ENCODE measurements at regions not wholly inside any gene's neighbourhood (a gene's known extent, or its start where the extent isn't known, plus 50 kb on each side); places are given as distances from the start of the nearest gene placed in this dataset.
"Not testable (repeated sequence)": the region's sequence is repeated elsewhere in the genome, so short reads cannot be mapped to it uniquely, and the experiment has no call there.

DNA sequence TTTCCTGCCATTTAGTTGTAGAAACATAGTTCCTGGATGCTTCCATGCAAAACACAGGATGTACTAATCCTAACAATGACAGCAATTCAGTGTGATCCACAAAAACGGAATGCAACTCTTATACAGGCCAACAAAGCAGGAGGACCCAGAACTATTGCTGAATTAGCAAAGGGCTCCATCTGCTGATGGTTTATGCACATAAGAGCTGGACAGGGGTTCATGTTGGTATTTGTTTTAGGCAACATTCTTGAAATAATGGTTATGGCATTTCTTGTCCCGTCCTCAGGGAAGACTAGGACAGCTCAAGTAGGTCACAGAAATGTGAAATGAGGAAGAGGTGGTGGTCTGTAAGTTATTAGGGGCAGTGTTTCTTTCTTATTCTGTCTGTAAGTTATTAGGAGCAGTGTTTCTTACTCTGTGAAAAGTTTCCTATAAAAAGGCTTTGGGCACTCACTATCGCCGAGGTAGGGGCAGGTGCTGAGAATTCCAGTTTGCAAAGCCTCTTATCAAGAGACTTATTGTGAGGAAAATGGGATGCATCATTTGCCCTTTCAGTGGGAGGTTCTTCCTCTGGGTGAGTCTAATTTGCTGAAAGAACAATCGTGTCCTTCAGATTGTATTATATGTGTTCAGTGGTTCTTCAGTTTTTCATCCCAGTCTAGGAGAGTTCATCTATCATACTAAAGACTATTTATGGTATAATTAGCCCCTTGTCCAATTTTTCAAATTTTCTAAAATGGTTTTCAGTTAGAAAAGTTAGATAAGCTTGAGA, 171.1 kb downstream of the MCHR2 start:
- Histone ChIP-seq H3K4me1 (no peaks in the 10 kb centered on the region), H3K9me3 (no peaks in the 10 kb centered on the region), H3K27ac (no peak overlapping the region), H3K36me3 (no peaks in the 10 kb centered on the region), H3K27me3 (peaks cover 0 to 7% (median 5%) of the 10 kb centered on the region in 3 donors), H3K4me3 (no peak overlapping the region)
- peak in 1 of 5 experiments; percentile 45 for TF ChIP-seq CTCF (IDR thresholded peaks at IDR 0.05 in 4 of 5, conservative IDR thresholded peaks at IDR 0.05 in 1 of 5)
- no peak for TF ChIP-seq POLR2A (IDR thresholded peaks at IDR 0.05)
- in situ Hi-C loops (cut with MboI; ENCODE audit: low sequenced_read_pairs in 4 of 4): no loop called here
- peak in 1 of 2 donors; percentile 58 for ATAC-seq
- intact Hi-C loops (cut with DNase I; ENCODE audit: low total_unique reads): loop anchor here (5.0 kb wide), 1 partner anchor 356 kb away; no protein-coding TSS in a partner anchor
- no peak for DNase-seq

DNA sequence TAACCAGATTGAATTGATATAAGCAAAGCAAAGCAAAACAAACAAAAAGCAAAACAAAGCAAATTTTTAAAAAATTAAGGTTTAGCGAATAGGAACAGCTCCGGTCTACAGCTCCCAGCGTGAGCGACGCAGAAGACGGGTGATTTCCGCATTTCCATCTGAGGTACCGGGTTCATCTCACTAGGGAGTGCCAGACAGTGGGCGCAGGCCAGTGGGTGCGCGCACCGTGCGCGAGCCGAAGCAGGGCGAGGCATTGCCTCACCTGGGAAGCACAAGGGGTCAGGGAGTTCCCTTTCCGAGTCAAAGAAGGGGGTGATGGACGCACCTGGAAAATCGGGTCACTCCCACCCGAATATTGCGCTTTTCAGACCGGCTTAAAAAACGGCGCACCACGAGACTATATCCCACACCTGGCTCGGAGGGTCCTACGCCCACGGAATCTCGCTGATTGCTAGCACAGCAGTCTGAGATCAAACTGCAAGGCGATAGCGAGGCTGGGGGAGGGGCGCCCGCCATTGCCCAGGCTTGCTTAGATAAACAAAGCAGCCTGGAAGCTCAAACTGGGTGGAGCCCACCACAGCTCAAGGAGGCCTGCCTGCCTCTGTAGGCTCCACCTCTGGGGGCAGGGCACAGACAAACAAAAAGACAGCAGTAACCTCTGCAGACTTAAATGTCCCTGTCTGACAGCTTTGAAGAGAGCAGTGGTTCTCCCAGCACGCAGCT, 170.3 kb downstream of the MCHR2 start:
- ATAC-seq; H3K27ac ChIP-seq; in situ Hi-C loops (cut with MboI; ENCODE audit: low sequenced_read_pairs in 4 of 4); H3K4me3 ChIP-seq; H3K27me3 ChIP-seq; H3K9me3 ChIP-seq; DNase-seq; H3K4me1 ChIP-seq; H3K36me3 ChIP-seq: not testable (repeated sequence)
- intact Hi-C loops (cut with DNase I; ENCODE audit: low total_unique reads): loop anchor here (5.0 kb wide), 1 partner anchor 356 kb away; no protein-coding TSS in a partner anchor

- TF ChIP-seq CTCF (IDR thresholded peaks at IDR 0.05 in 4 of 5, conservative IDR thresholded peaks at IDR 0.05 in 1 of 5) (no peak), POLR2A (IDR thresholded peaks at IDR 0.05) (no peak)
- intact Hi-C loops (cut with DNase I; ENCODE audit: low total_unique reads) (no loop called here), in situ Hi-C loops (cut with MboI; ENCODE audit: low sequenced_read_pairs in 4 of 4) (no loop called here)
- no peaks in the 10 kb centered on the region for H3K4me1 ChIP-seq
- no peaks in the 10 kb centered on the region for H3K36me3 ChIP-seq
- ATAC-seq (no peak), DNase-seq (no peak)
- H3K9me3 ChIP-seq: no peaks in the 10 kb centered on the region
- H3K27me3 ChIP-seq: no peaks in the 10 kb centered on the region
- H3K27ac ChIP-seq: no peak overlapping the region
- no peak overlapping the region for H3K4me3 ChIP-seq
Observed at GRCh38 chr6:99833034-99833433, 161.0 kb downstream of the MCHR2 start.

GRCh38 chr6:99836471-99836870, 157.6 kb downstream of the MCHR2 start:
- TF ChIP-seq CTCF (IDR thresholded peaks at IDR 0.05 in 4 of 5, conservative IDR thresholded peaks at IDR 0.05 in 1 of 5) (no peak), POLR2A (IDR thresholded peaks at IDR 0.05) (no peak)
- intact Hi-C loops (cut with DNase I; ENCODE audit: low total_unique reads): no loop called here
- ATAC-seq (no peak), DNase-seq (no peak)
- Histone ChIP-seq H3K27me3 (no peaks in the 10 kb centered on the region), H3K27ac (no peak overlapping the region), H3K36me3 (no peaks in the 10 kb centered on the region), H3K4me1 (no peaks in the 10 kb centered on the region), H3K9me3 (no peaks in the 10 kb centered on the region), H3K4me3 (no peak overlapping the region)
- in situ Hi-C loops (cut with MboI; ENCODE audit: low sequenced_read_pairs in 4 of 4): no loop called here

- no peaks in the 10 kb centered on the region for H3K36me3 ChIP-seq
- no peaks in the 10 kb centered on the region for H3K4me1 ChIP-seq
- DNase-seq (no peak), ATAC-seq (no peak)
- H3K27ac ChIP-seq: no peak overlapping the region
- in situ Hi-C loops (cut with MboI; ENCODE audit: low sequenced_read_pairs in 4 of 4) (no loop called here), intact Hi-C loops (cut with DNase I; ENCODE audit: low total_unique reads) (no loop called here)
- TF ChIP-seq POLR2A (IDR thresholded peaks at IDR 0.05) (no peak), CTCF (IDR thresholded peaks at IDR 0.05 in 4 of 5, conservative IDR thresholded peaks at IDR 0.05 in 1 of 5) (no peak)
- no peaks in the 10 kb centered on the region for H3K9me3 ChIP-seq
- no peaks in the 10 kb centered on the region for H3K27me3 ChIP-seq
- no peak overlapping the region for H3K4me3 ChIP-seq
Observed at GRCh38 chr6:99838607-99839006, 155.4 kb downstream of the MCHR2 start.
